ENCODE measurements at regions not wholly inside any gene's neighbourhood (a gene's known extent, or its start where the extent isn't known, plus 50 kb on each side); places are given as distances from the start of the nearest gene placed in this dataset.

DNA sequence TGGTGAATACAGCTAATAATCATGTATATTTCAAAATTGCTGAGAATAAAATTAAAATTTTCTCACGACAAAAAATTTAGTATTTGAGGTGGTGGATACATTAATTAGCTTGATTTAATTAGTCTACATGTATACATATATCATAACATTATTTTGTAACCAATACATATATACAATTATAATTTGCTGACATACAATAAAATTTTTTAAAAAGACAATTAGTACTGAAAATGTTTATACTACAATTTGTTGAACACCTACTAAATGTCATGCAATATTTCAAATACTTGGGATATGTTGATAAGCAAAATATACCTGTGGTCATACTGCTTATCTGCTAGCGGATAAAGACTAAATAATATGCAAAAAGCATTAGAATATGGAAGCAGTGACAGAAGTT lies 586.5 kb downstream of the SLITRK6 start:
- DNase-seq (ENCODE audit: low read depth in 1 of 2, low spot score in 1 of 2): no peak
- H3K4me3 ChIP-seq (replicated peaks; ENCODE audit: insufficient read depth, low read length): no peak overlapping the region
- H3K27ac ChIP-seq (replicated peaks): no peak overlapping the region
- TF ChIP-seq, protein P1, sequence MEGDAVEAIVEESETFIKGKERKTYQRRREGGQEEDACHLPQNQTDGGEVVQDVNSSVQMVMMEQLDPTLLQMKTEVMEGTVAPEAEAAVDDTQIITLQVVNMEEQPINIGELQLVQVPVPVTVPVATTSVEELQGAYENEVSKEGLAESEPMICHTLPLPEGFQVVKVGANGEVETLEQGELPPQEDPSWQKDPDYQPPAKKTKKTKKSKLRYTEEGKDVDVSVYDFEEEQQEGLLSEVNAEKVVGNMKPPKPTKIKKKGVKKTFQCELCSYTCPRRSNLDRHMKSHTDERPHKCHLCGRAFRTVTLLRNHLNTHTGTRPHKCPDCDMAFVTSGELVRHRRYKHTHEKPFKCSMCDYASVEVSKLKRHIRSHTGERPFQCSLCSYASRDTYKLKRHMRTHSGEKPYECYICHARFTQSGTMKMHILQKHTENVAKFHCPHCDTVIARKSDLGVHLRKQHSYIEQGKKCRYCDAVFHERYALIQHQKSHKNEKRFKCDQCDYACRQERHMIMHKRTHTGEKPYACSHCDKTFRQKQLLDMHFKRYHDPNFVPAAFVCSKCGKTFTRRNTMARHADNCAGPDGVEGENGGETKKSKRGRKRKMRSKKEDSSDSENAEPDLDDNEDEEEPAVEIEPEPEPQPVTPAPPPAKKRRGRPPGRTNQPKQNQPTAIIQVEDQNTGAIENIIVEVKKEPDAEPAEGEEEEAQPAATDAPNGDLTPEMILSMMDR (IDR thresholded peaks at IDR 0.05; ENCODE audit: insufficient read depth, low read length): no peak
- TF ChIP-seq SPI1 (IDR thresholded peaks at IDR 0.05; ENCODE audit: borderline replicate concordance, low read depth) (no peak), POLR2AphosphoS5 (IDR thresholded peaks at IDR 0.05; ENCODE audit: low read depth) (no peak), GABPA (IDR thresholded peaks at IDR 0.05; ENCODE audit: low read depth) (no peak)
- TF ChIP-seq, protein P2, sequence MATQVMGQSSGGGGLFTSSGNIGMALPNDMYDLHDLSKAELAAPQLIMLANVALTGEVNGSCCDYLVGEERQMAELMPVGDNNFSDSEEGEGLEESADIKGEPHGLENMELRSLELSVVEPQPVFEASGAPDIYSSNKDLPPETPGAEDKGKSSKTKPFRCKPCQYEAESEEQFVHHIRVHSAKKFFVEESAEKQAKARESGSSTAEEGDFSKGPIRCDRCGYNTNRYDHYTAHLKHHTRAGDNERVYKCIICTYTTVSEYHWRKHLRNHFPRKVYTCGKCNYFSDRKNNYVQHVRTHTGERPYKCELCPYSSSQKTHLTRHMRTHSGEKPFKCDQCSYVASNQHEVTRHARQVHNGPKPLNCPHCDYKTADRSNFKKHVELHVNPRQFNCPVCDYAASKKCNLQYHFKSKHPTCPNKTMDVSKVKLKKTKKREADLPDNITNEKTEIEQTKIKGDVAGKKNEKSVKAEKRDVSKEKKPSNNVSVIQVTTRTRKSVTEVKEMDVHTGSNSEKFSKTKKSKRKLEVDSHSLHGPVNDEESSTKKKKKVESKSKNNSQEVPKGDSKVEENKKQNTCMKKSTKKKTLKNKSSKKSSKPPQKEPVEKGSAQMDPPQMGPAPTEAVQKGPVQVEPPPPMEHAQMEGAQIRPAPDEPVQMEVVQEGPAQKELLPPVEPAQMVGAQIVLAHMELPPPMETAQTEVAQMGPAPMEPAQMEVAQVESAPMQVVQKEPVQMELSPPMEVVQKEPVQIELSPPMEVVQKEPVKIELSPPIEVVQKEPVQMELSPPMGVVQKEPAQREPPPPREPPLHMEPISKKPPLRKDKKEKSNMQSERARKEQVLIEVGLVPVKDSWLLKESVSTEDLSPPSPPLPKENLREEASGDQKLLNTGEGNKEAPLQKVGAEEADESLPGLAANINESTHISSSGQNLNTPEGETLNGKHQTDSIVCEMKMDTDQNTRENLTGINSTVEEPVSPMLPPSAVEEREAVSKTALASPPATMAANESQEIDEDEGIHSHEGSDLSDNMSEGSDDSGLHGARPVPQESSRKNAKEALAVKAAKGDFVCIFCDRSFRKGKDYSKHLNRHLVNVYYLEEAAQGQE (IDR thresholded peaks at IDR 0.05; ENCODE audit: insufficient replicate concordance, low read depth): no peak
- no peaks in the 10 kb centered on the region for H3K27me3 ChIP-seq (ENCODE audit: insufficient read depth, poor library complexity, severe bottlenecking)

GRCh38 chr13:85204668-85205344 lies 594.4 kb downstream of the SLITRK6 start:
- no peak overlapping the region for H3K27ac ChIP-seq (replicated peaks)
- TF ChIP-seq SPI1 (IDR thresholded peaks at IDR 0.05; ENCODE audit: borderline replicate concordance, low read depth) (no peak), GABPA (IDR thresholded peaks at IDR 0.05; ENCODE audit: low read depth) (no peak), POLR2AphosphoS5 (IDR thresholded peaks at IDR 0.05; ENCODE audit: low read depth) (no peak)
- TF ChIP-seq, protein P2 (IDR thresholded peaks at IDR 0.05; ENCODE audit: insufficient replicate concordance, low read depth): no peak
- TF ChIP-seq, protein P1 (IDR thresholded peaks at IDR 0.05; ENCODE audit: insufficient read depth, low read length): no peak
- no peaks in the 10 kb centered on the region for H3K27me3 ChIP-seq (ENCODE audit: insufficient read depth, poor library complexity, severe bottlenecking)
- DNase-seq (ENCODE audit: low read depth in 1 of 2, low spot score in 1 of 2): no peak
- H3K4me3 ChIP-seq (replicated peaks; ENCODE audit: insufficient read depth, low read length): no peak overlapping the region

DNA sequence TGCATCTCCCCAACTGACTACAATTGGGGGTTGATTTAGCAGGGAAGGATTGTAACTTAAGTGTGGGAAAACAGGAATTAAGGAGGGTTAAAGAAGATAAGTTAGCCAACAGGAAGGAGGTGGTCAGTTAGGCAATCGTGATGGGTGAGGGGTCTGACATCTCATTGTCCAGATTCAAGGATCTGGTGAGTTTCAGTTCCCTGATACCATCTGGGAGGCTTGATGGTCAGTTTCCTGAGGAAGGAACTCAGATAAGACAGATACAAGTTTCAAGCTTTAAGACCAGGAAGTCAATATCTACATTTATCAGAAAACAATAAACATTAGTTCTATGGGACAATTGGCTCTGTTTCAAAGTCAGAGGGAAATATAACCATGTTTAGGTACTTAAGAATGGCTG lies 601.8 kb downstream of the SLITRK6 start:
- no peak overlapping the region for H3K4me3 ChIP-seq (replicated peaks; ENCODE audit: insufficient read depth, low read length)
- DNase-seq (ENCODE audit: low read depth in 1 of 2, low spot score in 1 of 2): peak in 1 of 2 experiments; percentile 10
- no peaks in the 10 kb centered on the region for H3K27me3 ChIP-seq (ENCODE audit: insufficient read depth, poor library complexity, severe bottlenecking)

More for the DNA sequence above, 601.8 kb downstream of the SLITRK6 start:
- no peak for TF ChIP-seq GABPA (IDR thresholded peaks at IDR 0.05; ENCODE audit: low read depth)
- TF ChIP-seq, protein P1 (IDR thresholded peaks at IDR 0.05; ENCODE audit: insufficient read depth, low read length): no peak
- TF ChIP-seq, protein P2 (IDR thresholded peaks at IDR 0.05; ENCODE audit: insufficient replicate concordance, low read depth): no peak
- no peak for TF ChIP-seq SPI1 (IDR thresholded peaks at IDR 0.05; ENCODE audit: borderline replicate concordance, low read depth)
- TF ChIP-seq POLR2AphosphoS5 (IDR thresholded peaks at IDR 0.05; ENCODE audit: low read depth): no peak
- no peak overlapping the region for H3K27ac ChIP-seq (replicated peaks)
